ENCODE measurements at regions not wholly inside any gene's neighbourhood (a gene's known extent, or its start where the extent isn't known, plus 50 kb on each side); places are given as distances from the start of the nearest gene placed in this dataset.

- TF ChIP-seq CTCF (IDR thresholded peaks at IDR 0.05) = no peak
- no peak for TF ChIP-seq POLR2A (IDR thresholded peaks at IDR 0.05)
These were observed 1111.0 kb upstream of the ATXN8OS start for GRCh38 chr13:68996668-68997025.
